ENCODE measurements at regions not wholly inside any gene's neighbourhood (a gene's known extent, or its start where the extent isn't known, plus 50 kb on each side); places are given as distances from the start of the nearest gene placed in this dataset.

DNA sequence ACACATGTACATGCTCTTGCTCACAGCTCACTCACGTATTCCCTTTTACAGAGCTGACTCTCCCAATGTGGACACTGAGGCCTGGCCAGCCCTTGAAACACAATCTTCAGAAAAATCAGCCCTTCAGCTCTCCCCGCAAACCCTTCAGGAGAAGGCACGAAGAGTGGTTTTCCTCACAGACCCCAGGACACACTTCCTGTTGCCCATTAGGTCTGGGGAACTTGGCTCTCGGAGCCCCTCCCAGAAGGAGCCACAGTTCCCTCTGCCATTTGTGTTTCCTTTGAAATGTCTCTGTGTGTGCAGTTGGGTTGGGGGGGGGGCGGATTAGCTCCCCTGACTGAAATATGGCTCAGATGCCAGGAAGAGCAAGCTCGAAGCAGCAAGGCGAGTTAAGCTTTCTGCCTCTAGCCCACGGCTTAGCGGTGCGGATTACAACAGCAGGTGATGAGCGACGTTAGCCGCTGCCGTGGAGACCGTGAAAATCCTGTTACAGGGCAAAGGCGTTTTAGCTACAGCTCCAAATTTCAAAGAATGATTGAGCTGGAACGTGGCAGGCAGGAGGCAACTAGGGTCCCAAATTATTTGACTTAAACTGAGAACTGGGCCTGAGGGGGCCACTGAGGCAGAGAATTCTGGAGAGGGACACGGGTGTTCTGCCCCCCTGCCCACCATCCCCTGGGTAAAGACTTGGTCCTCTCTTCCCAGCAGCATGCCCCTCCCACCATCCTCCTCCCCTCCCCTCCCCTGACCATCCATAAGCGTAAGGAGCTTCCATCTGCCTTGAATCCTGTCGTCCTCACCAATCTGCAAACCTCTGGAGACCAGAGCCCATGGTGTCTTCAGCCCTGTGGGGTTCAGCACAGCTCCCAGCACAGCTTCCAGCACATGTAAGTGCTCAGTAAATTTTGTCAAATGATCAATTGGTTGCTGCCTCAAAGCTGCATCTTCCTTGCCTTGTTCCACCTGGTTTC lies 598.6 kb downstream of the BUD13 start:
- DNase-seq (ENCODE audit: extremely low read depth in 1 of 2, low read depth in 1 of 2): no peak

DNA sequence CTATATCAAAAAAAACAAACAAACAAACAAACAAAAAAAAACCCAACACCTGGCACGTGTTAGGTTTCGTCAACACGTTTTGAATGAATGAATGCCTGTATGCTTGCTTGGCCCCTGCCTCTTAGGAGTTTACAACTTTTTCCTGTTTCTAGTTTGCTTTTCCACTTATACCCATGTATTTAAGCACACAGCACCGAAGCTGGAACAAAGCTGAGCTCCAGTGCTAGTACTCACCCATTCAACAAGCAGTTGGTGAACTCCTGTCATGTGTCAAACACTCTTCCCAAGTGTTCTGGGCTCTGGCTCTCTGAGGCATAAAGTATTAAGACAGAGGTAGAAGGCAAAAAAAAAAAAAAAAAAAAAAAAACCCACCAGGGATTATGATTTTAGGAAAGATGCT lies 599.3 kb downstream of the BUD13 start:
- no peak for DNase-seq (ENCODE audit: extremely low read depth in 1 of 2, low read depth in 1 of 2)

DNA sequence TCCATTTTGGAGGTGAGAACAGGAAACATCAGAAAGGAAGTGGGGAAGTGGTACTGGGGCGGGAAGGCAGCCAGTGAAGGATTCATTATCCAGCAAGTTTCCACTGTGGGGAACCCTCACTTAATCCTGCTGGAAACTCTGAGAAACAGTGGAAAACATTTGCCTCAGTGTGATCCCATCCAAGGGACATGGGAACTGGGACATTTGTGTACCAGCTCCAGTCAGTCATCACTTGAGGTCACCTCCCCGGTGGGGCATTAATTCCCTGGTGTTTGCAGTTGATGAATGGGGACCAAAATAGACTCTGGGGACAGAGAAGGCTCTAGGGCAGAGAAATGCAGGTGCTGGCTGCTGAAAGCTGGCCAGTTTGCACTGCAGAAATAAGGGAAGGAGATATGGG lies 599.9 kb downstream of the BUD13 start:
- no peak for DNase-seq (ENCODE audit: extremely low read depth in 1 of 2, low read depth in 1 of 2)

DNA sequence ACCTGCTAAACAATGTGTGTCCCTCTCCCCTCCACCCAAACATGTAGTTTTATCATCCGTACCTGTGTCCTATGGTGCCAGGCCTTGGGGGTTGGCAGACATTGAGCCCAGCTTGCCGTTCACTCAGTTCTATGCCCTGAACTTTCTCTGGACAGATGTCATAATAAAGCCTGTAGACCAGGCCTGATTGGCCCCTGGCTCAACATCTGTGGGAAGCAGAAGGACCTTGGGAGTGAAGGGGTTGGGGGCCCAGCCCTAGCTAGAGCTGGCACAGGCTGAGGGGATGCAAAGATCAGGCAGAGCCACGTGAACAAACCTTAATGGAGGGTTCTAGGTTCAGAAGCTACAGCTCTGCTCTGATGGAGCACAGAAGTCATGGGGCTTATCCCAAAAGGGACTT lies 600.6 kb downstream of the BUD13 start:
- DNase-seq (ENCODE audit: extremely low read depth in 1 of 2, low read depth in 1 of 2): no peak

DNA sequence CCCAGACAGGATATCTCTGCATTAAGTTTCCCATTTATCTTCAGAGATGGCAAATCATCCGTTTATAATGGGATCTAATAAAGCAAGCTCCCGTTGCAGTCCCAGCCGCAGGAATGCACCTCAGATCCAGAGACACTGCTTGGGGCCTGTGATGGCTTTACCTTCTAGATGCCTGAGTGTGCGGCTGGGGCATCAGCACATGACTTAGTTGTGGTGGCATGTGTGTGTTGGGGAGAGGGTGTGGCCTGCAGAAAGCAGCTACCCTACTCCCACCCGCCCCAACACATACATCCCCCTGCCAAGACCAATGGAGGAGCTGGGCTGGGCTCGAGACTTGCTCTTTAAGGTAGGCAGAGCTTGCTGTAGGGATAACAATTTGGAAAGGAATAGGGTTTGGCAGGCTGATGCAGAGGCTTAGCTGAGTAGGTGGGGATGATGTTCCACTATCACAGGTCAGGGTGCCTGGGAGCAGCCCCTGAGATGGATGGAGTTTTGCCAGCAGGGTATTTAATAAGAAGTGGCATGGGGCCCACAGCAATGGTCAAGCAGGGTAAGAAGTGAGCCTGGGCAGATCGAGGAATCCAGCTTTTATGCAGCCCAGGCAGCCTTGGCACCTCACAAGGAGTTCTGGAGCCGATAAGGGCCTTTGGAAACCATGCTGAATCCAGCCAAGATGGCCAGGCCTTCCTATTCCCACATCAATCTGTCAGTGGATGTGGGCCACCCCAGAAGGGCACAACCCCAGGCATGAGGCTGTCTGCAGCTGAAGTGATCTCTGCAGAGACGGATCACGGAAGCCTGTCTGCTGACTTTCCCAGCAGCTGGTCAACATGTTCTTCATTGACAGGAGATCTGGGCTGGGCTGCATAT lies 601.3 kb downstream of the BUD13 start:
- no peak for DNase-seq (ENCODE audit: extremely low read depth in 1 of 2, low read depth in 1 of 2)

DNA sequence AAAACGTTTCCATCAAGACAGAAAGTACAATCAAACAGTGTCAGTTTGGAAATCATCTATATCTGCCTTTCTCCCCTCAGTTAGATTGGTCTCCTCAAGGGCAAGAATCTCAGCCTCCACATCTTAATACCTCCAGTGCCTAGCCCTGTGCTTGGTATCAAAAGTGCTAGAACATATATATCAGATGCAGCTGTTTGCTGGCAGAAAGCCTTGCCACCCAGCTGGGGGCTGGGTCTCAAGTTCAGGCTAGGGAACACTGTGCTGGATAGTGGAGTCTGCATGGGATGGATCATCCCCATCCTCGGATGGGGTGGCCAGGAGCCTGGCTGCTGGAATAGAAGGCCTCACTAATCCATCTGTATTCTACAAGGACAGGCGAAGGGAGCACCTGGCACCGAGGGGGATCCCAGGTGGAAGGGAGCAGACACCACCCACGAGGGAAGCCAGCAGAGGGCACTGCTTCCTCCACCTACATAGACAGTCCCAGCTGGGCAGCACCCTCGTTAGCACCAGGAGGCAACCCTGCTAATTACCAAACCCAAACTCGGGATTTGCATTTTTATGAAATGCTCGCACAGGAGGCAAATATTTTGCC lies 602.2 kb downstream of the BUD13 start:
- no peak for DNase-seq (ENCODE audit: extremely low read depth in 1 of 2, low read depth in 1 of 2)

DNA sequence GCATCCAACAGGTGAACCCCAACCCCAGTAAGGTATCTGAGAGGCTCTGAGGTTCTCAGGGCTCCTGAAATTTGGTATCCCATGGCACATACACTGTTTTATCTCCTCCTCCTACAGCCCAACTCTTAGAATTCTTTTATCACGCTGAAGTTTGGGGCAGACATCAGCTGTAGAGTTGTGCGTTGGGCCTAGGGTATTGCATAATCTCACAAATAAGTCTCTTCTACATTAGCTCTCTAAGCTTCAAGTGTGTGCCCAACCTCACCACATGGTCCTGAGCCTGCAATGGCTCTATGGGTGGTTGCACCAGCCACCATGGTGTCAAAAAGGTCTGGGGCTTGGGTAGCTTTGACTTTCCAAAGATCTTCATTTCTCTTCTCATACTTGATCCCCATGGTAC lies 603.0 kb downstream of the BUD13 start:
- DNase-seq (ENCODE audit: extremely low read depth in 1 of 2, low read depth in 1 of 2): no peak

DNA sequence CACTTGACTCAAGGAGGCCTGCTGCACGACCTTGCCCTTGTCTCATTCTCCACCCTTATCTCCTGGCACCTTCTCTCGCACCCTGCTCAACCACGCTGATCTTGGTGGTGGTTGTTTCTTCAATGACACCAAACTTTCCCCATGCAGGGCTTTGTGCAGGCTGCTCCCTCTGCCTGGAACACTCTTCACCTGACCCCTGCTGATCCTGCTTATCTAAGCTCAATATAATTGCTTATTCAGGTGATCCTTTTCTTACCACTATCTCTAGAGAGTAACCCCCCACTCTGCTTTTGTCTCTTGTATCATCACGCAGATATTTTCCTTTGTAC lies 604.4 kb downstream of the BUD13 start:
- no peak for DNase-seq (ENCODE audit: extremely low read depth in 1 of 2, low read depth in 1 of 2)

DNA sequence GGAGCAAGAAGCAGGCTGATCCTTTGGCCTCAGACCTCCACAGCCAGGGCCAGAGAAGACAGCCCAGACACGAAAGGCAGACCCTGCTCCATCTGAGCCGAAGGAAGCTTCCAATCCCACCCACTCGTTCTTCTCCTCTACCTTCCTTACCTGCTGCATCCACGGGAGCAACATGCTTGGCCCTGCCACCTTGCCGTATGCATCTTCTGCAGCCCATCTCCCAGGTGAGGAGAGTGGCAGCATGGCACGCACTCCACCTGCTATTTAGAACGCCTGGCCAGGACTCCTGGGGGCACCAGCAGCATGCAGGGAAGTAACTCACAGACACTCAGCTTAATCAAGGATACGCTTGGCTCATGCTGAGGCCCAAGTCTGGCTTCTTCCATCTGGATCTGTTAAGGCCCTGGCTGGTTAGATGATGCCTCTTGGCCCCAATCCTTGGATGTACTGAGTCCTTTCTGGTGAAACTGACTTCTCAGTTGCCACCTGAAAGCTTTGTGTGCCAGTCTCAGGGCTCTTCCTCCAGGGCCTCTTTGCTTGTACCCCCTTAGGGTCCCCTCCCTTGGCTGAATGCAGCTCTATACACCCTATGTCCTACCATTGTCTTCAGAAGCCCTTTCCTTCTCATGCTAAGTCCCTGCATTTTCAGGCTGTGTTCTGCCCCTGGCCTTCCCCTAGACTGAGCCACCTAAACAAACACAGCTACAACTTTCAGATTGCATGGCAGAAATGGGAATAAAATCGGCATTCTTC lies 604.9 kb downstream of the BUD13 start:
- no peak for DNase-seq (ENCODE audit: extremely low read depth in 1 of 2, low read depth in 1 of 2)

DNA sequence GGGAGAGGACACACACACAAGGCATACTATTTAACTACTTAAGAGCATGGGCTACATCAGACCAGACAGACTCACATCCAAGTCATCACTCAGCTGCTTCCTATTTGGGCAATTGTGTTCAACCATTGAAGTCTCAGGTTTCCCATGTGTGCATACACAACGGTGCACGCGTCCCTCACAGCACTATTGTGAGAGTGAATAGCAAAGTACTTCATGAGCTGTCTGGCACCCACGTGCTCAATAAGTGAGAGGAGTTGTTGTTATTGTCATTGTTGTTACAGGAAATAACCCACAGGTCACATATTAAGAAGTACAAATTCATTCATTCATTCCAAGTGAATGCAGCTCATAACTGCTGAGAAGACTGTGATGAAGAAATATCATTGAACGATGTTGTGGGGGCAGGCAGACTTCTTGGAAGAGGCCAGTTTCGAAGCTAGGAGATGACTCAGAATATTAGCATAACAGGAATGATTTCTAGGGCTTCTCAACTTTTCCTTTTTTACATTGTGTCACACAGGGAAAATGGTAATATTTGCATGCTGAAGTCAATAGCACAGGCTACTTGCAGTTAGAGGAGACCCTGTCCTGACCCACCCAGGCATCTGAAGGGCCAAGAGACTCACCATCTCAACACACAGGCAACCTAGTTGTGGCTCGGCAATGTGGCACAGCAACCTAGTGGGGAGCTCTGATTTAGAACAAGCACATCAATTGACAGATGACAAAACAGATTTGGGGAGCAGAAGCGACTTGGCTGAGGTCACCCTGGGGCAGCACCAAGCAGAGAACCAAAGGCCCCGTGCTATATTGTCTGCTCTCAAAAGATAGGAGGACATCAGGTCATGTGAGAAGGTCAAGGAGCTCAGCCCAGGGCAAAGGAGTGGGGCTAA lies 606.0 kb downstream of the BUD13 start:
- DNase-seq (ENCODE audit: extremely low read depth in 1 of 2, low read depth in 1 of 2): no peak

DNA sequence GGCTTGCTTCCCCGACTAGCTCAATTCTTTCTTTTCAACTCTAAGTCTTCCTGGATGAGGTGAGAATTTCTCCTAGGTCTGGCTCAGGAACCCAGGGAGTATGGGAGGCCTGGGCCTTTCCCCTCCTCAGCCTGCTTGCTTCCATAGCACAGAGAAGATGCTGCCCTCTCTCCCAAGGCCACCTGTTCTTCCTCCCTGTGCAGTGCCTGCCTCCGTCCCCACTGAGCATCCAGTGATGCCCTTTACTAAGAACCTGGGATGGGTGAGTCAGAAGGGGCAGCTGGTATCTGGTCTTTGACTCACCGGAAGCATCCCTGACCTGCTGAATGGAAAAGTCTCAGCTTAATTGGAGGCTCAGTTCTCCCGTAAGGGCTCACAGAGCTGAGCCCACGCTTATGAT lies 607.9 kb downstream of the BUD13 start:
- DNase-seq (ENCODE audit: extremely low read depth in 1 of 2, low read depth in 1 of 2): no peak

DNA sequence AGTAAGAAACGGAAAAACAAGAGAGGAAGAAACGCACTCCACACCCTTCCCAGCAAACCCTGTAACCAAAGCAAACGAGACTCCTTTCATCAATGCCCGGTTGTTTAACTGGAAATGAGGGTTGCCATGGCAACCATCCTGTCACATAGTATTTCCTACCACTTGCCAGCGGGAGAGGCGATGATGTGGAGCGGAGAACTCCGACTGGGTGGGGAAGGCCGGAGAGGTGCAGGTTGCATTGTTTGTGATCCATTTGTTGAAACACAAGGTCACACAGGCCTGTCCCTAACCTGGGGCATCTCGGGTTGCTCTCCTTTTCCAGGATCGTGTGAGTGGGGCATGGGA lies 609.9 kb downstream of the BUD13 start:
- DNase-seq (ENCODE audit: extremely low read depth in 1 of 2, low read depth in 1 of 2): no peak

DNA sequence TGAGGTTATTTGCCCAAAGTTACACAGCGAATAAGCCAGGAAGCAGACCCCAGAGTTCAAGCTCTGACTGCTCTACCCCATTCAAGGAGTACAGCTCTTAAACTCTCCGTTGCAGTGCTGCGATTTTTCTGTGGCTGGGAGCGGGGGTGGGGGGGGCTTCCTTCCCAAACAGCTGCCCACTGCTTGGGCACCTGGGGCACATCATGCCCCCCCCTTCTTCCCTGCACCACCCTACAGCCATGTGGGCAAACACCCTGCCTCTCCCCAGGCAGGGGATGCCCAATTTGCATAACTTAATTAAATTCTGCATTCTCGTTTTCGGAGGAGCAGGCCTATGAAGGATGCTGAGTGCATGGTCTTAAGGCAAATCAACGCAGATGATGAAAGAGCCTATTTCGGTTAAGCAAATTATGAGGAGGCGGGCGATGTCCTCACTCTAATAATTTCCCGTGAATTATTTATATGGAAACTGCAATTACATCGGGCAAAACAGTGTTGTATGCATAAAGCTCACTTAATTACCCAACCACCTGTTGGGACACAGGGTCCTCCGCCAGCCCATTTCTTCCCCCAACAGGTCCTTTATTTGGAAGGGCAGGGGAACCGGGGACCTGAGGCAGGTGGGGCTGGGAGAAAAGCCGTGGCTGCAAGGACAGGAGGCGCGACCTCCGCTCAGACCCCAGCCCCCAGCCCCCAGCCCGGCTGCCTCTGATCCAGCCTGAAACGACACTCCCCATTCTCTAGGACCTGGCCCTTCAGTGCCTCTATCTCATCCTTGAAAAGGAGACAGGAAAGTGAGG lies 610.5 kb downstream of the BUD13 start:
- DNase-seq (ENCODE audit: extremely low read depth in 1 of 2, low read depth in 1 of 2): no peak

DNA sequence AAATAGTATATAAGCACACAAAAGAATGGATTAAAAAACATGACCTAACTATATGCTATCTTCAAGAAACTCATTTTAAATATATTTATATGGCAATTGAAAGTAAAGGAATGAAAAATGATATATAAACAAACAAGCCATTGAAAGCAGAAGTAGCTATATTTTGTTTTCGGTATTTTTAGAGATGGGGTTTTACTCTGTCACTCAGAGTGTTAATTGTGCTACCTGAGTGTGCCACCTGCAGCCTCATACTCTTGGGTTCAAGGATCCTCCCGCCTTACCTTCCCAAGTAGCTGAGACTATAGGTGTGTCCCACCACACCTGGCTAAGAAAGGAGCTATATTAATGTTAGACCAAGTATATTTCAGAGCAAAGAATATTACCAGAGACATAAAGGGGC lies 624.1 kb downstream of the BUD13 start:
- DNase-seq (ENCODE audit: extremely low read depth in 1 of 2, low read depth in 1 of 2): no peak

DNA sequence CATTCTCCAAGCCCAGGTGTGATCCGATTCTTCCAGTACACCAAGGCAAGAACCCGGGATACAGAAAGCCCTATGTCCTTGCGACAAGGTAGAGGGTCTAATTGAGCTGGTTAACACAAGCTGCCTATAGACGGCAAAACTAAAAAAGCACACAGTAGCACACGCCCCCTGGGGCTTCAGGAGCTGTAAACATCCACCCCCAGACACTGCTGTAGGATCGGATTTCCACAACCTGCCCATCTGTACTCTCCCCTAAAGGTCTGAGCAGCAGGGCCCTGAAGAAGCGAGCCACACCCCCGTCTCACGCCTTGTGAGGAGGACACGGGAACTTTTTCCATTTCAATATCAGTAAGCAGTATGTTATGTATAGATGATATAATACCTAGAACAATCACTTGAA lies 624.7 kb downstream of the BUD13 start:
- DNase-seq (ENCODE audit: extremely low read depth in 1 of 2, low read depth in 1 of 2): no peak

DNA sequence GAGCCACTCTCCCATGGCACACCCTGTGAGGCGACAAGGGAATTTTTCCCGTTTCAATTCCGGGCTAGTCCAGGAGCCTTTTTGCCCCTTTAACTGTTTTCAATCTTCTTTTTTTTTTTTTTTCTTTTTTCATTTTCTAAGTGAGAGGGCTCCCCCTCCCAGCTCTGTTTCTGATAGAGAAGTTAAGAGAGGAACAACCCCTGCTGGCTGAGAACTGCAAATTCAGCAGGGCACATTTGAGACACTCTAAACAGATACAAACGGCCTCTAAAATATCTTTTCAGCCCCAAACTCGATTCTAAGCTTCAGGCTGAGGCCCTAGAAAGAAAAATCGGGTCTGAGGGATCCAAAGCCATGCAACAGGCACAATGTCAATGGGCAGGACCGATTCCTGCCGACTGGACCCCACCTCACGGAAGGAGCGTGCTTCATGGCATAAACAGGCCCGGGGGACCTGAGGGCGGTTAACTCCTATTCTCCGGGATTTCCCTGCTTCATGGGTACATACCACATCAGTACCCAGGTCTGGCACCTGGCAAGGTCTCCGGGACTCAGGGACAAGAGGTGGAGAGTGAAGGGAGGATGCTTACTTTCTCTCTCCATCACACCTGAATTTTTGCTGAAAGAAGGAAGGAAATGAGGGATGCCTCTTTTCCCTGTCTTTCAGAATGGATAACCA lies 627.5 kb downstream of the BUD13 start:
- no peak for DNase-seq (ENCODE audit: extremely low read depth in 1 of 2, low read depth in 1 of 2)

DNA sequence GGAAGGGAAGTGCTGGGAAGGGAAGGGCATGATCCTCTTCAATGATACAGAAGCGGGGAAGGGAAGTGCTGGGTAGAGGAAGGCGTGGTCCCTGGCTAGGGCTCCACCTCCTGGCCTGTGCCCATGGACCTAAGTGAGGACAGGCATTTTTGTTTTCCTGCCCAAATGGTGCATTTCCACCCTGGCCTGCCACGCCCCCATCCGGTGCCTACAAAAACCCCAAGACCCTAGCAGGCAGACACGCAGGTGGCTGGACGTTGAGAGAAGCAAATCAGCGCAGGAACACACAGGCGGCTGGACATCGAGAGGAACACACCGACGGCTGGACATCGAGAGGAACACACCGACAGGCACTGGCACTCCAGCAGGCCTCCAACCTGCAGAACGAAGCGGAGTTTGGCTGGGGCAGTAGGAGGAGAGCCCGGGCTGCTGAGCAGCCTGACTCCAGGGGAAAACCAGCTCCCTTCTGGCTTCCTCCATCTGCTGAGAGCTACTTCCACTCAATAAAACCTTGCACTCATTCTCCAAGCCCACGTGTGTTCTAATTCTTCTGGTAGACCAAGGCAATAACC lies 628.3 kb downstream of the BUD13 start:
- DNase-seq (ENCODE audit: extremely low read depth in 1 of 2, low read depth in 1 of 2): no peak

DNA sequence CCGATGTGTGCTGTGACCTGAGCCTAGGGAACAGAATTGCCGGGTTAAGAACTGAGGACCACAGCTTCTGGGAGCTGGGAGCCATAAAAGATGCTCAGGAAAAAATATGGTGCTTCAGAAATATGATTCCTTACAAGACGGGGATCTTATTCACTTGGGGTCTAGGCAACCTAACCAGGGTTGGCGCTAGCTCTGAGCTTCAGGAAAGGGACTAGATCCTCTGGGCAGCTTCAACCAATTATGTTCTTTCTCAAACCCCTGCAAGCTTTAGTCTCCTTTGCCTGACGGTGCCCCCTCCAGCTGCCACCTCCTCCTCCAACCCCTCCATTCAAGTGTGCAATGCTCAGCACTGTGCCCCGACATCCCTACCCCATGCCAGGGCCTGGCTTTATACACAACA lies 634.1 kb upstream of the CADM1 start:
- no peak for DNase-seq (ENCODE audit: extremely low read depth in 1 of 2, low read depth in 1 of 2)

Measured in activated CD8-positive, alpha-beta memory T cell treated with anti-CD3 and anti-CD28 coated beads for 1 hour (primary cell).